Astrocyte (in vitro differentiated cells and primary cell): ENCODE measurements at regions not wholly inside any gene's neighbourhood (a gene's known extent, or its start where the extent isn't known, plus 50 kb on each side); places are given as distances from the start of the nearest gene placed in this dataset.

Experiments
- DNase-seq: peaks from one replicate; pipeline ENCODE4 v3.0.0-alpha.2; 2010; ENCODE audit warnings: low read depth
- FAIRE-seq: peaks from 2 replicates; lab custom pipeline; 2011; peaks lifted over from hg19 to GRCh38; lab: Jason Lieb, UNC
- H2AFZ ChIP-seq: 2 replicates; pipeline ENCODE4 v1.6.0; 2012; ENCODE audit warnings: low read depth, low read length, inconsistent platforms
- H3K27ac ChIP-seq: 2 replicates; pipeline ENCODE4 v1.5.1; 2011; ENCODE audit warnings: low read depth, low read length, inconsistent platforms
- H3K27me3 ChIP-seq: 2 replicates; pipeline ENCODE4 v1.6.0; 2011; ENCODE audit warnings: low read length, inconsistent platforms; ENCODE audit not compliant: insufficient read depth
- H3K36me3 ChIP-seq: 2 replicates; pipeline ENCODE4 v1.5.1; 2011; ENCODE audit warnings: low read length, inconsistent platforms; ENCODE audit not compliant: insufficient read depth
- H3K4me1 ChIP-seq: 2 replicates; pipeline ENCODE4 v1.5.1; 2011; ENCODE audit warnings: low read length, inconsistent platforms; ENCODE audit not compliant: insufficient read depth
- H3K4me2 ChIP-seq: 2 replicates; pipeline ENCODE4 v1.6.0; 2012; ENCODE audit warnings: low read length, inconsistent platforms
- H3K4me3 ChIP-seq: 2 replicates; pipeline ENCODE4 v1.5.1; 2011; ENCODE audit warnings: low read depth, mild to moderate bottlenecking, low read length, inconsistent platforms; ENCODE audit not compliant: insufficient read depth
- H3K79me2 ChIP-seq: 2 replicates; pipeline ENCODE4 v1.6.0; 2012; ENCODE audit warnings: mild to moderate bottlenecking, low read length, inconsistent platforms; ENCODE audit not compliant: insufficient read depth
- H3K9ac ChIP-seq: 2 replicates; pipeline ENCODE4 v1.6.0; 2012; ENCODE audit warnings: mild to moderate bottlenecking, low read length, inconsistent platforms
- H3K9me3 ChIP-seq: 2 replicates; pipeline ENCODE4 v1.5.1; 2012; ENCODE audit warnings: low read depth, mild to moderate bottlenecking, low read length, inconsistent platforms; ENCODE audit not compliant: insufficient read depth
- H4K20me1 ChIP-seq: 2 replicates; pipeline ENCODE4 v1.6.0; 2012; ENCODE audit warnings: low read length, inconsistent platforms; ENCODE audit not compliant: insufficient read depth
- H3K27ac Mint-ChIP-seq: one replicate; pipeline ENCODE4 v1.8.0; 2021; ENCODE audit warnings: mild to moderate bottlenecking, mixed read lengths; ENCODE audit not compliant: unreplicated experiment
- H3K27me3 Mint-ChIP-seq: one replicate; pipeline ENCODE4 v1.8.0; 2021; ENCODE audit warnings: low read depth, mixed read lengths; ENCODE audit not compliant: unreplicated experiment
- H3K36me3 Mint-ChIP-seq: one replicate; pipeline ENCODE4 v1.8.0; 2021; ENCODE audit warnings: low read depth, mixed read lengths; ENCODE audit not compliant: unreplicated experiment
- H3K4me1 Mint-ChIP-seq: one replicate; pipeline ENCODE4 v1.8.0; 2021; ENCODE audit warnings: low read depth, mixed read lengths; ENCODE audit not compliant: unreplicated experiment
- H3K4me3 Mint-ChIP-seq: one replicate; pipeline ENCODE4 v1.8.0; 2021; ENCODE audit warnings: mild to moderate bottlenecking, moderate library complexity, mixed read lengths; ENCODE audit not compliant: unreplicated experiment
- H3K9me3 Mint-ChIP-seq: one replicate; pipeline ENCODE4 v1.8.0; 2021; ENCODE audit warnings: mild to moderate bottlenecking, mixed read lengths; ENCODE audit not compliant: unreplicated experiment
- CTCF ChIP-seq: IDR thresholded peaks from 2 replicates; pipeline ENCODE4 v1.5.1; 2011; ENCODE audit warnings: low read depth, mild to moderate bottlenecking, inconsistent platforms, low read length, moderate library complexity; ENCODE audit not compliant: insufficient read depth
- EZH2 ChIP-seq: IDR thresholded peaks from 2 replicates; pipeline ENCODE4 v1.6.1; 2012; ENCODE audit warnings: mild to moderate bottlenecking, low read length, inconsistent platforms; ENCODE audit not compliant: insufficient read depth

DNA sequence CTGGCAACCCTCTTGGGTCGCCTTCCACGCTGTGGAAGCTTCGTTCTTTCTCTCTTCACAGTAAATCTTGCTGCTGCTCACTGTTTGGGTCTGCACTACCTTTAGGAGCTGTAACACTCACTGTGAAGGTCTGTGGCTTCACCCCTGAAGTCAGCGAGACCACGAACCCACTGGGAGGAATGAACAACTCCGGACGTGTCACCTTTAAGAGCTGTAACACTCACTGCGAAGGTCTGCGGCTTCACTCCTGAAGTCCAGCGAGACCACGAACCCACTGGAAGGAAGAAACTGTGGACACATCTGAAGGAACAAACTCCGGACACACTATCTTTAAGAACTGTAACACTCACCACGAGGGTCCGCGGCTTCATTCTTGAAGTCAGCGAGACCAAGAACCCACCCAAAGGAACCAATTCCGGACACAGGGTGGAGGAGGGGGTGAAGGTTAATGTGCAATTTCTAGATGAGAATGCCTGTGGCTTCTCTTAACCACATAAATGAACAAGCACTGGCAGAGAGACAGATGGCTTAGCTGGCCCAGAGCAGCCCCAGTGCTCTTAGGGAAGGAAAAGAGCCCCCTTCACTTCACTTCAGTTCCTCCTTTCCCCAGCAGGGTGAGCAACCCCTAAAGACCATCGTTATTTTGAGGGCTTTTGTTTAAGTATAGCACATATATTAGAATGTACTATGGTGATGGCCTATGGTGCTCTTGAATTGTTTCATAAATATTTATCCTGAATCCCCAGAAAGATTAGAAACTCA is 73.0 kb downstream of the LUZP4 start:
- Mint-ChIP-seq H3K27me3 (no peaks in the 10 kb centered on the region), H3K4me3 (no peak overlapping the region), H3K36me3 (no peaks in the 10 kb centered on the region), H3K4me1 (peaks cover 39% of the 10 kb centered on the region), H3K9me3 (peaks cover 2% of the 10 kb centered on the region), H3K27ac (peak overlapping the region; percentile 78)
- no peak overlapping the region for H3K4me3 ChIP-seq
- no peak overlapping the region for H3K9ac ChIP-seq
- H3K4me1 ChIP-seq, result peaks cover 3% of the 10 kb centered on the region
- FAIRE-seq, result peak; percentile 73
- TF ChIP-seq EZH2 (no peak), CTCF (peak; percentile 25)
- H3K4me2 ChIP-seq, result peak overlapping the region; percentile 55
- no peaks in the 10 kb centered on the region for H4K20me1 ChIP-seq
- H3K36me3 ChIP-seq, result no peaks in the 10 kb centered on the region
- H3K9me3 ChIP-seq, result no peaks in the 10 kb centered on the region
- H3K27me3 ChIP-seq, result no peaks in the 10 kb centered on the region
- DNase-seq, result peak; percentile 80
- H3K79me2 ChIP-seq, result no peaks in the 10 kb centered on the region
- no peak overlapping the region for H2AFZ ChIP-seq
- H3K27ac ChIP-seq, result no peak overlapping the region

- Mint-ChIP-seq H3K4me3 (no peak overlapping the region), H3K27ac (no peak overlapping the region), H3K27me3 (no peaks in the 10 kb centered on the region), H3K4me1 (peaks cover 38% of the 10 kb centered on the region), H3K9me3 (peaks cover 2% of the 10 kb centered on the region), H3K36me3 (no peaks in the 10 kb centered on the region)
- H3K36me3 ChIP-seq, result no peaks in the 10 kb centered on the region
- no peak overlapping the region for H2AFZ ChIP-seq
- peaks cover 12% of the 10 kb centered on the region for H3K4me1 ChIP-seq
- H3K9ac ChIP-seq, result no peak overlapping the region
- no peaks in the 10 kb centered on the region for H3K79me2 ChIP-seq
- no peak for TF ChIP-seq EZH2
- TF ChIP-seq CTCF, result no peak
- H3K27ac ChIP-seq, result no peak overlapping the region
- no peaks in the 10 kb centered on the region for H3K27me3 ChIP-seq
- H3K4me3 ChIP-seq, result no peak overlapping the region
- DNase-seq, result no peak
- no peak overlapping the region for H3K4me2 ChIP-seq
- H3K9me3 ChIP-seq, result no peaks in the 10 kb centered on the region
- H4K20me1 ChIP-seq, result no peaks in the 10 kb centered on the region
- FAIRE-seq, result no peak
Measured at GRCh38 chrX:115363372-115363771, 73.9 kb downstream of the LUZP4 start.

GRCh38 chrX:115363897-115364296 is 74.4 kb downstream of the LUZP4 start:
- Histone ChIP-seq H3K27me3 (no peaks in the 10 kb centered on the region), H3K79me2 (no peaks in the 10 kb centered on the region), H3K9ac (no peak overlapping the region), H3K27ac (no peak overlapping the region), H3K9me3 (no peaks in the 10 kb centered on the region), H4K20me1 (no peaks in the 10 kb centered on the region), H3K36me3 (no peaks in the 10 kb centered on the region), H3K4me3 (no peak overlapping the region), H3K4me2 (no peak overlapping the region), H3K4me1 (peaks cover 14% of the 10 kb centered on the region), H2AFZ (no peak overlapping the region)
- H3K4me1 Mint-ChIP-seq, result peaks cover 33% of the 10 kb centered on the region
- FAIRE-seq, result no peak
- no peak for TF ChIP-seq EZH2
- TF ChIP-seq CTCF, result no peak
- H3K36me3 Mint-ChIP-seq, result no peaks in the 10 kb centered on the region
- H3K27me3 Mint-ChIP-seq, result no peaks in the 10 kb centered on the region
- DNase-seq, result no peak
- H3K4me3 Mint-ChIP-seq, result no peak overlapping the region
- H3K9me3 Mint-ChIP-seq, result peaks cover 2% of the 10 kb centered on the region
- H3K27ac Mint-ChIP-seq, result no peak overlapping the region
